Pulmonary artery endothelial cell (primary cell): ENCODE measurements at regions not wholly inside any gene's neighbourhood (a gene's known extent, or its start where the extent isn't known, plus 50 kb on each side); places are given as distances from the start of the nearest gene placed in this dataset.

Source experiments
- DNase-seq: peaks from one replicate; pipeline ENCODE4 v3.0.0-alpha.2; 2011; ENCODE audit warnings: low read depth, low spot score

DNA sequence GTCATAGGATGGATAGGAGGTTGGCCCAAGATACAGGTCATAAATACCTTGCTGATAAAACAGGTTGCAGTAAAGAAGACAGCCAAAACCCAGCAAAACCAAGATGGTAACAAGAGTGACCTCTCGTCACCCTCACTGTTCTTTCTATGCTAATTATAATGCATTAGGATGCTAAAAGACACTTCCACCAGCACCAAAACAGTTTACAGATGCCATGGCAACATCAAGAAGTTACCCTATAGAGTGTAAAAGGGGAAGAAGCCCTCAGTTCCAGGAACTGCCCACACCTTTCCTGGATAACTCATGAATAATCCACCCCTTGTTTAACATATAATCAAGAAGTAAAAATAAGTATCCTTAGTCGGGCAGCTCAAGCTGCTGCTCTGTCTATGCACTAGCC is 671.9 kb downstream of the PTPRC start:
- DNase-seq: no peak

GRCh38 chr1:199311478-199312262 is 672.8 kb downstream of the PTPRC start:
- no peak for DNase-seq

GRCh38 chr1:199312626-199313025 is 673.8 kb downstream of the PTPRC start:
- no peak for DNase-seq

DNA sequence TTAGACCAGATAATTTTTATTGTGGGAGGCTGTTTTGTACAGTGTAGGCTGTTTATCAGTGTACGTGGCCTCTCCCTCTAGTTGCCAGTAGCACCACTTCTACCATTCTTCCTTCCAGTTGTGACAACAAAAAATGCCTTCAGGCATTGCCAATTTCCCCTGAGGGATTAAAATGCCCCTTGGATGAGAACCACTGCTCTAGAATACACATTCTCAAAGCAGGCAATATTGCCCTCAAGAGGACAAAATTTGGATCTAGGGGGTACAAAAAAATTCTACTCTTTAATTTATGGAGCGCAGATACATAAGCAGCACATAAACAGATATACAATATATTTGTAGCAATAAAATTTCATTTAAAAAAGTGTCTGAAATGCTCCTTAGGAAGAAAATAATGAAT is 674.6 kb downstream of the PTPRC start:
- DNase-seq: no peak

DNA sequence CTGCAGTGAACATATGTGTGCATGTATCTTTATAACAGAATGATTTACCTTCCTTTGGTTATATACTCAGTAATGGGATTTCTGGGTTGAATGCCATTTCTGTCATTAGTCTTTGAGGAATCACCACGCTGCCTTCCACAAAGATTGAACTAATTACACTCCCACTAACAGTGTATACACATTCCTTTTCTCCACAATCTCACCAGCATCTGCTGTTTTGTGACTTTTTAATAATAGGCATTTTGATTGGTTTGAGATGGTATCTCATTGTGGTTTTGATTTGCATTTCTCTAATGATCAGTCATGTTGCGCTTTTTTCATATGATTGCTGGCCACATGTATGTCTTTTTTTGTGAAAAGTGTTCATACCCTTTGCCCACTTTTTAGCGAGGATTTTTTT is 680.5 kb downstream of the PTPRC start:
- DNase-seq: no peak

DNA sequence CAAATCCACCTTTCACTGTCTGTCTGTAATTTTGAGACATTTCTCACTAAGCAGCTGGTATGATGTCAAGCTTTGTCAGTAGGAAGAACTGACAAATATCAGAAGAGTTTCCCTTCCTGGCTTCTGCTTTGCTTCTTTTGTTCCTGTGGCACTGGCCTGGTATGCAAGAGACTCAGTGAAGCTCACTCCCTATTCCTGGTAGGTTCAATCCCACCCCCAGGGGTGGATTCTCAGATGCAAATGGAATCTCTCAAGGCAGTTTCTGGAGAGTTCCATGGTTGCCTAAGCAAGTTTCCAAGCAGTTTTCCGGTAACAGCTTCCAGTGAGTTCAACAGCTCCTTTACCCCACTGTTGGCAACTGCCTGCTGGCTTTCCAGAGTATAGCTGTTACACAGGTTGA is 683.4 kb downstream of the PTPRC start:
- DNase-seq: no peak

DNA sequence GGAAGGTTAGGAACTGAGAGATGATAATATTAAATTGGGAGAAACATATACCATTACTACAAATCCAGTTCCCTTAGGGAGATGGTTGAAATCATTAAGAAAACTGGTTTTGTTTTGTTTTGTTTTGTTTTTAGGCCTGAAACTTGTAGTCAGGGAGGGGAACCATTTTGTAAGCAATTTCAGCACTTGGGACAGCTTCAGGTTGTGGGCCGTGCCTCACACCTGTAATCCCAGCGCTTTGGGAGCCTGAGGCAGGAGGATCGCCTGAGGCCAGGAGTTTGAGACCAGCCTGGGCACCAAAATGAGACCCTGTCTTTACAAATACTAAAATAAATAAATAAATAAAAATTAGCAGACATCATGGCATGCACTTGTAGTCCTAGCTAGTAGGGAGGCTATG is 694.3 kb upstream of the NR5A2 start:
- DNase-seq: no peak

DNA sequence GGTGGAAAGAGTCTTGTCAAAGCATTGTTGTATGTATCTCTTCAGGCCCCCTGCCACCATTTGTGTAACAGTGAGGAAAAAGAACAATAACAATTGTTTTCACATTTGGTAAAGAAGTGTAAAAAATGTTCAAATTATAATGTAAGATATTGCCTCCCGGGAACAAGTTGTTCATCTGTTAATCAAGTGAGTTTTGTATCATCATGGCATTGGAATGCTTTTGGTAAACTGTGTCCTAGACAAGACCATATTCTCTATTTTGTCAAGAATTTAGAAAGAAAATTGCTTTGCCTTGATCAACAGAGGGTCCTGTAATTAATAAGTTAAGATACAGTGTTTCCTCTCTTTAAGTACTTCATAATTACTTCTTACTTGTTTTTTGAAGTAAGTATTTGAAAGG is 692.0 kb upstream of the NR5A2 start:
- no peak for DNase-seq

- no peak for DNase-seq
Observed at GRCh38 chr1:199336745-199337640, 690.5 kb upstream of the NR5A2 start.

DNA sequence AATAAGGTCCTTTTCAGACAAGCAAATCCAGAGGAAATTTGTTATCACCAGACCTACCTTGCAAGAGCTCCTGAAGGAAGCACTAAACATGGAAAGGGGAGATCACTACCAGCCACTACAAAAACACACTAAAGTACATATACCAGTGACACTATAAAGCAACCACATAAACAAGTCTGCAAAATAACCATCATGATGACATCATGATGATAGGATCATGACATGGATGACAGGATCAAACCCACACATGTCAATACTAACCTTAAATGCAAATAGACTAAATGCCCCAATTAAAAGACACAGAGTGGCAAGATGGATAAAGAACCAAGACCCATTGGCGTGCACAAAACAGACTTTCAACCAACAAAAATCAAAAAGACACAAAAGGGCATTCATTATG is 688.8 kb upstream of the NR5A2 start:
- DNase-seq: no peak

DNA sequence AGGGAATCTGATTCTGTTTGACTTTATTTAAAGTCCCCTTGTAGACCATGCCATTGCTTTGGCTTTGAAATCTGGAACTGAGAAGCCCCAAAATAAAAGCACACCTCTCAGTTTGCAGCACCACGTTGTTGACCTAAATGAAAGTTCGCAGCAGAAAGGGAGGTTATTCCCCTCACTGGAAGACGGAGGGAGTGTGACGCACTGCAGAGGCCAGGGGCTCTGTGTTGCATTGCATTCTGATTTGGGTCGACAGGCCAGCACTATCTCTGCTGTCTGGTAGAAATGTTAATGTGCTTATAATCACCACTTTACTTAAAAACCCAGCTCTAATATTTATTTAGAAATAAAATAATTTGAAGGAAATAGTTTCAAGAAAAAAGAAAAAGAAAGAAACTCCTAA is 675.2 kb upstream of the NR5A2 start:
- DNase-seq: no peak

DNA sequence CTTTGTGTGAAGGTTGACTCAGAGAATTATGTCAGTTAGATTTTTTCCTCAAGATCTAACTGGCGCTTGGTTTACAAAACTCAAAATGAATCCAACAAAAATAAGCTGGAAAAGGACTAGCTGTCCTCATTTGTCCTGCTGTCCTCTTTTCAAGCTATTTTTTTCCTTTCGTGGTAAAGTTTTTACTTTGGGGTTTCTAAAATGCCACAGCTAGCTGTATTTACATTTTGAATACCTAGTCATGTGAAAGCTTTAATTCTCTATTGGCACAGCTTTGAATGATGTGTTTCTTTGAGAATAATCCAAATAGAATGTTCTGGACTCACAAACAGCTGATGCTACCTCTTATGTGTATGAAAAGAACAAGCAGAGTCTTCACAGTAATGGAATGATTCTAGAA is 673.6 kb upstream of the NR5A2 start:
- DNase-seq: no peak

GRCh38 chr1:199356561-199356960 is 670.9 kb upstream of the NR5A2 start:
- no peak for DNase-seq

- DNase-seq: no peak
Observed at GRCh38 chr1:199357599-199357998, 669.9 kb upstream of the NR5A2 start.

DNA sequence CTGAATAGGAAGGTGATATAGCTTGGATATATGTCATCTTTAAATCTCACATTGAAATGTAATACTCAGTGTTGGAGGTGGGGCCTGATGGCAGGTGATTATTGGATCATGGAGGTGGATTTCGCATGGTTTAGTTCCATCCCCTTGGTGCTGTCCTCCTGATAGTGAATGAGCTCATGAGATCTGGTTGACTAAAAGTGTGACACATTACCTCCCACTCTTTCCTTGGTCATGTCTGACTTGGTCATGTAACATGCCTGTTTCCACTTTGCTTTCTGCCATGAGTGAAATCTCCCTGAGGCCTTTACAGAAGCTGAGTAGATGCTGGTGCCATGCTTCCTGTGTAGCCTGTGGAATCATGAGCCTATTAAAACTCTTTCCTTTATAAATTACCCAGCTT is 664.5 kb upstream of the NR5A2 start:
- no peak for DNase-seq

GRCh38 chr1:199373139-199373538 is 654.4 kb upstream of the NR5A2 start:
- no peak for DNase-seq

DNA sequence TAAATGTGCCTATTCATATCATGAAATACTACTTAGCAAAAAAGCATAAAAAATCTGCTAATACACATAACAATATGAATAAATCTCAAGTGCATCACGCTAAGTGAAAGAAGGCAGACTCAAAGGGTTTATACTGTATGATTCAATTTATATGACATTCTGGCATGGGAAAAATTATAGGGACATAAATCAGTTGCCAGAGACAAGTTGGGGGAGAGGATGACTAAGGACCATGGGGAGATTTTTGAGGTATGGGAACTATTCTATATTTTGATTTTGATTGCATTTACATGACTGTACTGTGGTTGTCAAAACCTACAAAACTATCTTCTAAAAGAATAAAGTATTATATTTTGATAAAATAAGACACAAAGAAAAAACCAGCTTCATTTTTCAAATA is 650.3 kb upstream of the NR5A2 start:
- no peak for DNase-seq

- no peak for DNase-seq
Observed at GRCh38 chr1:199383793-199384192, 643.7 kb upstream of the NR5A2 start.

DNA sequence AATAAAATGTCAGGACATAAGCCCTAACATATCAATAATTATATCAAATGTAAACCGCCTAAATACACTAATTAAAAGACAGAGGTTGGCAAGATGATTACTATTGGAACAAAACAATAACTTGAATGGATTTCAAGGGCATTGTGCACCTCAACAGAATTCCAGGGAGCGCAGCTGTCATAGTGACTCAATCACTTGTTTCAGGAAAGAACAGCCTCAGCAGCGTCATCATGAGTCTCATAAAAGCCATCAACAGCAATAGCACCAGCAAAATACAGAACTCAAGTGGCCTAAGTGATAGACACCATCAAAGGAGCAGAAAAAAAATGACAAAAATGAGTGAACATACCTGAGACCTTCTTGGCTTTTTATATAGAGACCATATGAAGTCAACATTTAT is 632.7 kb upstream of the NR5A2 start:
- no peak for DNase-seq

DNA sequence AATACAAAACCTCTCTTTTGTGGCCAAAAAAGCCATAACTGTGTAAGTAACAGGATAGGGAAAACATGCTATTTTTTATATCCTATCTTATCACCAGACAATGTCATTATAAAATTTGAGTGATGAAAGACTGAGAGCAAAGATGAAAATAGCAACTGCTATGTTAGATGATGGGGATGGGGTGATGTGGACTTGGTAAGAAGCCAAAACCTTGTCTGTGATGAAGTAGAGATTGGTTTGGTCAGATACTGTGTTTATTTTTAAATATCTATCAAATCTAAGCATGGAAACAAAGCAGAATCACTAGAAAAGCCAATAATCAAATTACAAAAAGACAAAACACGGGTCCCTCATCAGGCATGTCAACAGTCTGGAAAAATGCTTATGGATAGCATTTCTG is 631.1 kb upstream of the NR5A2 start:
- DNase-seq: no peak

- DNase-seq: no peak
Observed at GRCh38 chr1:199399996-199400724, 627.4 kb upstream of the NR5A2 start.

GRCh38 chr1:199403531-199404116 is 623.9 kb upstream of the NR5A2 start:
- DNase-seq: no peak
